H1 (cell line): ENCODE measurements at regions not wholly inside any gene's neighbourhood (a gene's known extent, or its start where the extent isn't known, plus 50 kb on each side); places are given as distances from the start of the nearest gene placed in this dataset.

ENCODE experiments used
- BACH1 ChIP-seq: IDR thresholded peaks from 2 replicates; pipeline ENCODE4 v1.6.1; 2012; ENCODE audit warnings: low read length, improper control_type of control experiment
- CBX8 ChIP-seq: fragments of 300-800, 300-1000 bp; sonication (generic); IDR thresholded peaks from 2 replicates; pipeline ENCODE4 v1.7.1; 2016; ENCODE audit warnings: low read depth, low read length, borderline replicate concordance
- NRF1 ChIP-seq: IDR thresholded peaks from 2 replicates; pipeline ENCODE4 v1.6.1; 2011; ENCODE audit warnings: mild to moderate bottlenecking, low read depth, low read length, improper control_type of control experiment
- SAP30 ChIP-seq: fragments of 300-600 bp; sonication (generic); IDR thresholded peaks from 2 replicates; pipeline ENCODE4 v1.7.1; 2012; ENCODE audit warnings: low read length, moderate library complexity, mild to moderate bottlenecking, inconsistent platforms; ENCODE audit not compliant: insufficient read depth, insufficient replicate concordance
- SIN3A ChIP-seq, 2 experiments: IDR thresholded peaks in 1 of 2; conservative IDR thresholded peaks in 1 of 2; 2 replicates each; pipeline ENCODE4 v1.6.1; 2011 to 2012; ENCODE audit warnings: low read length in 2 of 2, improper control_type of control experiment in 1 of 2, low read depth in 1 of 2, mild to moderate bottlenecking in 1 of 2

- TF ChIP-seq BACH1 (no peak), SIN3A (conservative IDR thresholded peaks at IDR 0.05 in 1 of 2, IDR thresholded peaks at IDR 0.05 in 1 of 2; ENCODE audit: low read depth in 1 of 2, low read length in 2 of 2) (no peak), CBX8 (no peak), SAP30 (no peak), NRF1 (no peak)
Observed at GRCh38 chr14:85279407-85279806, 250.5 kb upstream of the FLRT2 start (continued).
